Naive B cell (primary cell): ENCODE measurements at regions not wholly inside any gene's neighbourhood (a gene's known extent, or its start where the extent isn't known, plus 50 kb on each side); places are given as distances from the start of the nearest gene placed in this dataset.

Source experiments
- ATAC-seq, 2 donors: fragments of 150-1000 bp; cut with Tn5 transposase; 2 replicates each; pipeline ENCODE4 v1.10.0; 2021; ENCODE audit warnings: low read depth in 2 of 2, mild to moderate bottlenecking in 2 of 2, moderate library complexity in 2 of 2
- DNase-seq: peaks from one replicate; pipeline ENCODE4 v3.0.0; 2022
- H3K27ac Mint-ChIP-seq, 6 donors: one replicate each; pipeline ENCODE4 v1.8.0; 2020 to 2022; ENCODE audit warnings: mild to moderate bottlenecking in 6 of 6, mixed read lengths in 6 of 6, moderate library complexity in 5 of 6, inconsistent platforms in 2 of 6
- H3K27me3 Mint-ChIP-seq, 3 donors: one replicate each; pipeline ENCODE4 v1.8.0; 2021 to 2022; ENCODE audit warnings: mixed read lengths in 3 of 3, mild to moderate bottlenecking in 1 of 3
- H3K36me3 Mint-ChIP-seq, 2 donors: one replicate each; pipeline ENCODE4 v1.8.0; 2020 to 2022; ENCODE audit warnings: mixed read lengths in 2 of 2, inconsistent platforms in 1 of 2, mild to moderate bottlenecking in 1 of 2
- H3K4me1 Mint-ChIP-seq, 3 donors: one replicate each; pipeline ENCODE4 v1.8.0; 2020 to 2022; ENCODE audit warnings: mixed read lengths in 3 of 3, inconsistent platforms in 1 of 3, mild to moderate bottlenecking in 1 of 3, moderate library complexity in 1 of 3
- H3K4me3 Mint-ChIP-seq, 8 donors: one replicate each; pipeline ENCODE4 v1.8.0; 2020 to 2022; ENCODE audit warnings: mild to moderate bottlenecking in 8 of 8, mixed read lengths in 8 of 8, moderate library complexity in 8 of 8, inconsistent platforms in 2 of 8
- H3K9me3 Mint-ChIP-seq, 7 donors: one replicate each; pipeline ENCODE4 v1.8.0; 2020 to 2022; ENCODE audit warnings: mixed read lengths in 7 of 7, mild to moderate bottlenecking in 5 of 7, inconsistent platforms in 2 of 7, moderate library complexity in 1 of 7

- ATAC-seq: no peak
- H3K27ac Mint-ChIP-seq: peak overlapping the region in 2 of 6 donors; percentile 34 to 38
- DNase-seq: no peak
- H3K4me3 Mint-ChIP-seq: no peak overlapping the region
- no peaks in the 10 kb centered on the region for H3K9me3 Mint-ChIP-seq
- H3K27me3 Mint-ChIP-seq: no peaks in the 10 kb centered on the region
- H3K36me3 Mint-ChIP-seq: no peaks in the 10 kb centered on the region
- H3K4me1 Mint-ChIP-seq: peaks cover 0 to 6% (median 3%) of the 10 kb centered on the region in 3 donors
Measured at GRCh38 chr3:4928277-4928789, 50.9 kb upstream of the BHLHE40 start.
